ENCODE measurements at regions not wholly inside any gene's neighbourhood (a gene's known extent, or its start where the extent isn't known, plus 50 kb on each side); places are given as distances from the start of the nearest gene placed in this dataset.

DNA sequence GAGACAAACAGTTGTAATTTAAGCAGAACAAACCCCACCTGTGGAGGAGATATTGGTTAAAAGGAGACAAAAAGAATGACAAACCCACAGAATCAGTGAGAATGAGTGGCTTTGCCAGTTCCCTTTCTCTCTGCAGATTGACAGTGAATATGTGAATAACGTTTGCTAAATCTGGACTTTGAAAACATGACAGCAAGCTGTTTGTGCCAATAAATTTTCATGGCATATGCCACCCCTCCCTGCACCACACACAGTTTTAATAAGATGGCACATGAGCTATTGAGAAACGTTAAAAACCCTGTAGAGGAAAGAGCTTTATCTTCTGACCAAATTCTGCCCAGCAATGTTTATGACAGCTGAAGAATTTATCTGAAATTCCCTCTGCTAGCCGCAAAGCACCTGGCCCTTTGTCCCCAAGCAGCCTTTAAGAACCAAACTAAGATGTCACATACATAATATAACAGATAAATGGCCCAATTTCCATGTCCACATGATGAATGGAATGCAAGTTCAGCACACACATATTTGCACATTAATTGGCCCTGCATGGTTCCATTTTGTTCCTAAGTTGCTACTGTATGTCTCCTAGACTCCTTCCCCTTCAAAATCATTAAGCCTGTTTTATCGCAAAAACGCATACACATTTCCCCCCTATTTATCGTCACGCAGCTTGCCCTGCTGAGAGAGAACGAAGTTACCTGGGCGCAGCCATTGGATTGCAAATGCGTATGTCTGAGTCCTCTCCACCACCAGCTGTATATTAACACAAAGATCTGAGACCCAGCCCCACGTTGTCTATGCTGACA is 773.5 kb upstream of the EEF2KMT start:
- TF ChIP-seq YY1 (IDR thresholded peaks at IDR 0.05; ENCODE audit: insufficient read depth, insufficient read length) (no peak), ZNF274 (IDR thresholded peaks at IDR 0.05; ENCODE audit: low read depth, low read length) (no peak), SUZ12 (IDR thresholded peaks at IDR 0.05; ENCODE audit: extremely low read depth, insufficient read depth, insufficient read length) (no peak)
